Sigmoid colon (tissue), 6 donors: ENCODE measurements at regions not wholly inside any gene's neighbourhood (a gene's known extent, or its start where the extent isn't known, plus 50 kb on each side); places are given as distances from the start of the nearest gene placed in this dataset.

Source experiments
- DNase-seq: peaks from one replicate; pipeline ENCODE4 v3.0.0-alpha.2; 2019
- H3K27ac ChIP-seq, 4 donors: fragments of 200-600 bp; sonication (generic); one replicate each; pipeline ENCODE4 v1.5.1; 2016 to 2019; ENCODE audit warnings: mild to moderate bottlenecking in 1 of 4
- H3K27me3 ChIP-seq, 3 donors: fragments of 200-600 bp; sonication (generic); one replicate each; pipeline ENCODE4 v1.5.1; 2019; ENCODE audit warnings: mild to moderate bottlenecking in 1 of 3
- H3K36me3 ChIP-seq, 4 donors: fragments of 200-600 bp; sonication (generic); one replicate each; pipeline ENCODE4 v1.5.1; 2016 to 2019
- H3K4me1 ChIP-seq, 4 donors: fragments of 200-600 bp; sonication (generic); one replicate each; pipeline ENCODE4 v1.5.1; 2017 to 2019
- H3K4me3 ChIP-seq, 4 donors: fragments of 200-600 bp; sonication (generic); one replicate each; pipeline ENCODE4 v1.5.1; 2017 to 2019; ENCODE audit warnings: mild to moderate bottlenecking in 2 of 4, moderate library complexity in 1 of 4
- H3K9me3 ChIP-seq, 4 donors: fragments of 200-600 bp in 3 of 4; sonication (generic) in 3 of 4; one replicate each; pipeline versions ENCODE4 v1.5.1 to v1.6.1; 2013 to 2019
- EP300 ChIP-seq, 4 donors: sonication (generic); formaldehyde crosslinking; IDR thresholded peaks; one replicate each; pipeline ENCODE4 v1.6.1; 2017; ENCODE audit warnings: antibody characterized with exemption in 4 of 4
- POLR2A ChIP-seq, 2 donors: fragments of 450-650 bp; IDR thresholded peaks; one replicate each; pipeline ENCODE4 v1.6.1; 2016; ENCODE audit warnings: antibody characterized with exemption in 2 of 2, mild to moderate bottlenecking in 2 of 2, moderate library complexity in 2 of 2
- POLR2AphosphoS5 ChIP-seq, 4 donors: sonication (generic); formaldehyde crosslinking; IDR thresholded peaks; one replicate each; pipeline ENCODE4 v1.6.1; 2017; ENCODE audit warnings: antibody characterized with exemption in 4 of 4
- WGBS, 2 donors: extraction: QIAGEN DNeasy Blood & Tissue Kit; methylation state at CpG; one replicate each; pipeline ENCODE4 v1.1.7; 2013; 5-methylcytosine and 5-hydroxymethylcytosine counted together
- intact Hi-C: fragments of 100-400 bp; cut with DNase I; formaldehyde crosslinking; loops from one replicate; pipeline ENCODE4 v1.15.1; 2023
- TF ChIP-seq, protein P1 (sequence below), 4 experiments: fragments of 450-650 bp in 3 of 4; fragments of 200-600 bp in 1 of 4; IDR thresholded peaks; one replicate each; pipeline ENCODE4 v1.5.1; 2016 to 2019; ENCODE audit warnings: antibody characterized with exemption in 4 of 4, mild to moderate bottlenecking in 3 of 4, moderate library complexity in 2 of 4
- donor health status: healthy with polysubstance abuse.
- donor health status: healthy.

DNA sequence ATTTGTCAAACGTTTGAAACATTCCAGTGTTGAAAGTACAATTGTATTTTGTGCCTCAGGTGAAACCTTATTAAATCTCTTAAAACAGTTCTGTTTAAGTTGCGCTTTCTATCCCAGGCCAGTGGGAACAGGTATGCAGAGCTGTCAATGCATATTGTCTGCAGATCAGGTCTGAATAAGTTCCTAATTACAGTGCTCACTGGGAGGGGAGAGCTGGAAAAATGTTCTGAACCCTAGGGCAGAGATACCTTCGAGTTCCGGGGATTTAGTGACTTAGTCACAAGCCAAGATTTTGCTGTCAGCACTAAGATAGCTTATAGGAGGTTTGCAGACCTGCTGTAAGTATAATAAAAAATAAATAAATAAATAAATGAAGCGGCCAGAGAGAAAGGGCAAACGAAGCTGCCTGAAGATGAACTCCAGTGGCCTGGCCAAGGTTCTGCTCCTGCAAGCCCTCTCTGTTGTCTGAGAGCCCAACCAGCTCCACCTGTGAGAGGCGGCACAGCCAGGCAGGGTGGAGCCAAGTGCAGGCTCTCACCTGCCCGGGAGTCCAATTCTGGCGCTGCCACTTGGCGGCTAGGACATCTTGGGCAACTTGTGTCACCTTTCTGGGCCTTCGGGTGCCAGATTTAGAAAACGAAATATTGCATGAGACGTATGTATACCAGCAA is 97.9 kb upstream of the SLC7A1 start:
- Histone ChIP-seq H3K4me1 (peaks cover 0 to 4% (median 0%) of the 10 kb centered on the region in 4 donors), H3K4me3 (no peak overlapping the region), H3K36me3 (no peaks in the 10 kb centered on the region), H3K27me3 (no peaks in the 10 kb centered on the region), H3K27ac (no peak overlapping the region), H3K9me3 (no peaks in the 10 kb centered on the region)
- DNase-seq = no peak
- intact Hi-C loops = no loop called here
- TF ChIP-seq POLR2A (IDR thresholded peaks at IDR 0.05) (no peak), EP300 (IDR thresholded peaks at IDR 0.05) (no peak), POLR2AphosphoS5 (IDR thresholded peaks at IDR 0.05) (no peak)
- TF ChIP-seq, protein P1, sequence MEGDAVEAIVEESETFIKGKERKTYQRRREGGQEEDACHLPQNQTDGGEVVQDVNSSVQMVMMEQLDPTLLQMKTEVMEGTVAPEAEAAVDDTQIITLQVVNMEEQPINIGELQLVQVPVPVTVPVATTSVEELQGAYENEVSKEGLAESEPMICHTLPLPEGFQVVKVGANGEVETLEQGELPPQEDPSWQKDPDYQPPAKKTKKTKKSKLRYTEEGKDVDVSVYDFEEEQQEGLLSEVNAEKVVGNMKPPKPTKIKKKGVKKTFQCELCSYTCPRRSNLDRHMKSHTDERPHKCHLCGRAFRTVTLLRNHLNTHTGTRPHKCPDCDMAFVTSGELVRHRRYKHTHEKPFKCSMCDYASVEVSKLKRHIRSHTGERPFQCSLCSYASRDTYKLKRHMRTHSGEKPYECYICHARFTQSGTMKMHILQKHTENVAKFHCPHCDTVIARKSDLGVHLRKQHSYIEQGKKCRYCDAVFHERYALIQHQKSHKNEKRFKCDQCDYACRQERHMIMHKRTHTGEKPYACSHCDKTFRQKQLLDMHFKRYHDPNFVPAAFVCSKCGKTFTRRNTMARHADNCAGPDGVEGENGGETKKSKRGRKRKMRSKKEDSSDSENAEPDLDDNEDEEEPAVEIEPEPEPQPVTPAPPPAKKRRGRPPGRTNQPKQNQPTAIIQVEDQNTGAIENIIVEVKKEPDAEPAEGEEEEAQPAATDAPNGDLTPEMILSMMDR (IDR thresholded peaks at IDR 0.05) = no peak
- WGBS, 2 donors = 58 to 81% methylated on average over 13 of the region's 13 CpGs

DNA sequence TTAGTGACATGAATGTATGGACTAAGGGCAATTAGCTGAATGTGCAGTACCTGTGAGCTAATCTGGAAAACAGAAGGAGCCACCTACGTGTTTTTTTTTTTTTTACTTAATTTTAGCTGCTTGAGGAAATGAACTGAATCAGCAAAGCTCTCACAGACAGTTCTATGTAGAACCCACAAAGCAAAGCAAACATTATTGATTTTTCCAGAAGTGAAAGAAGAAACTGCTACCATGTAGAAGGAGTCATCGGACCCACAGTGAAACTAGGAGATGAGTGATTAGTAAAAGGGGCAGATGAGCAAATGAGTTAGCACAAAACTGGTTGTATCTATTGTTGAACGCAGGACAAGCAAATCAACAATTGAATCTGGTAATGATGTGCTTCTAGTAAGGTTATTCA is 94.1 kb upstream of the SLC7A1 start:
- WGBS, 2 donors = 71 to 75% methylated on average over 3 of the region's 3 CpGs
- H3K4me1 ChIP-seq = peaks cover 0 to 11% (median 4%) of the 10 kb centered on the region in 4 donors
- no peak for DNase-seq
- no peak overlapping the region for H3K27ac ChIP-seq
- TF ChIP-seq, protein P1 (IDR thresholded peaks at IDR 0.05) = no peak
- no peak for TF ChIP-seq POLR2A (IDR thresholded peaks at IDR 0.05)
- no peak for TF ChIP-seq POLR2AphosphoS5 (IDR thresholded peaks at IDR 0.05)
- TF ChIP-seq EP300 (IDR thresholded peaks at IDR 0.05) = no peak
- no peaks in the 10 kb centered on the region for H3K36me3 ChIP-seq
- H3K4me3 ChIP-seq = no peak overlapping the region
- H3K27me3 ChIP-seq = no peaks in the 10 kb centered on the region
- H3K9me3 ChIP-seq = no peaks in the 10 kb centered on the region
- intact Hi-C loops = no loop called here

DNA sequence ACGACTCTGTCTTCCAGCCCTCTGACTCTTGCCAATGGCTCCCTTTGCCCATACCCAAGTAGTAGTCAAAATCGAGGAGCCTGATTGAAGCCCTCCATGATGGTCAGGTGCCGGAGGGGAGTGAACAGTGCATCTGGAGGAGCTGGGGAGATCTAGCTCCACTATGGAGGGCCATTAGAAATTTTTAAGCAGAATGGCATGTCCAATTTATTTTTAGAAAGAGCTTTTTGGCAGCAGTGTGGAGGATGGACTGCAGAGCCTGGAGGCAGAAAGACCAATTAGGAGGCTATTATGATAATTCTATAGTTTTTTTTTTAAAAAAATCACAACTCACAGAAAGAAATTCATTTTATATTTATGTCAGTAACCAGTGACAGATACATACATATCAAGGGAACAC is 92.7 kb upstream of the SLC7A1 start:
- no peaks in the 10 kb centered on the region for H3K27me3 ChIP-seq
- 89% methylated on average over 3 of the region's 3 CpGs for WGBS, 2 donors
- H3K9me3 ChIP-seq = no peaks in the 10 kb centered on the region
- DNase-seq = no peak
- no peak for TF ChIP-seq EP300 (IDR thresholded peaks at IDR 0.05)
- TF ChIP-seq, protein P1 (IDR thresholded peaks at IDR 0.05) = no peak
- TF ChIP-seq POLR2AphosphoS5 (IDR thresholded peaks at IDR 0.05) = no peak
- H3K27ac ChIP-seq = no peak overlapping the region
- no peak overlapping the region for H3K4me3 ChIP-seq
- no peaks in the 10 kb centered on the region for H3K36me3 ChIP-seq
- peaks cover 0 to 11% (median 4%) of the 10 kb centered on the region in 4 donors for H3K4me1 ChIP-seq
- intact Hi-C loops = no loop called here

DNA sequence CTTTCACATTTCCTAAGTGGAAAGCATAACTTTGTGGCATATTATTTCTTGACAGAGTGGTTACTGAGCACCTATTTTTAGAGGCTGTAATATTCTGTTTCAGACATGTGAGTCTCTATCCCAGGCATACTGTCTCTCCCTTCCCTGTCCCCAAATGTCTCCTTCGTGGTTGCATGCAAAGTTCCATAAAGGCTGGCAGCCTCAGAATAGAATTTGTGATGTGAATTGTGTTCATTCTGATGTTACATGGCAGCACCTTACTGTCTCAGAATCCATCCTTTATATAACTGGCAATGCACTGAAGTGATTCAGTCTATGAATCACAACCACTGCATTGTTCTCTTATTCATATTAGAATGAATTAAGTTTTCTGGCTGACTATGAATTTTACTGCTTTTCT is 89.0 kb upstream of the SLC7A1 start:
- Histone ChIP-seq H3K9me3 (no peaks in the 10 kb centered on the region), H3K27ac (no peak overlapping the region), H3K4me3 (no peak overlapping the region), H3K36me3 (no peaks in the 10 kb centered on the region), H3K27me3 (no peaks in the 10 kb centered on the region), H3K4me1 (peaks cover 0 to 11% (median 4%) of the 10 kb centered on the region in 4 donors)
- intact Hi-C loops = no loop called here
- 78 to 90% methylated on average over 1 of the region's 1 CpG for WGBS, 2 donors
- no peak for DNase-seq
- TF ChIP-seq EP300 (IDR thresholded peaks at IDR 0.05) = no peak
- TF ChIP-seq POLR2A (IDR thresholded peaks at IDR 0.05) = no peak
- TF ChIP-seq, protein P1 (IDR thresholded peaks at IDR 0.05) = no peak
- TF ChIP-seq POLR2AphosphoS5 (IDR thresholded peaks at IDR 0.05) = no peak

DNA sequence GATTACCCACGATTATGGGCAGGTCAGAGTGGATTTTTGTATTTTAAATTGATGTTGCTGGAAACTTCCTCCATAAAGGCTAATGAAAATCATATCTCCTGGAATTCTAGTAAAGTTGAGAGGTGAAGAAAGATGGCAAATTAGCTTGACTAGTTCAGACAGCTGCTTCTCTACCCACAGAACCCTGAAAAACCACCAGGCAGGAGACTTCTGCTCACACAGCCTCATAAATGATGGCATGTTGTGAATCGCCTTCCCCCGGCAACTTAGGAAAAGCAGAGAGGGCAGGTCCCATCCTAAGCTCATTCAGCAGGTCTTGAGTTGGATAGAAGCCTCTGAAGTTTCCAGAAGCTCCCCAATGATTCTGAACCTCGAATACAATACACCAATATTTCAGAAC is 87.6 kb upstream of the SLC7A1 start:
- TF ChIP-seq POLR2AphosphoS5 (IDR thresholded peaks at IDR 0.05) (no peak), POLR2A (IDR thresholded peaks at IDR 0.05) (no peak), EP300 (IDR thresholded peaks at IDR 0.05) (no peak)
- TF ChIP-seq, protein P1 (IDR thresholded peaks at IDR 0.05) = no peak
- WGBS, 2 donors = 69 to 84% methylated on average over 4 of the region's 4 CpGs
- Histone ChIP-seq H3K9me3 (no peaks in the 10 kb centered on the region), H3K27ac (no peak overlapping the region), H3K27me3 (no peaks in the 10 kb centered on the region), H3K4me3 (no peak overlapping the region), H3K4me1 (peaks cover 0 to 3% (median 2%) of the 10 kb centered on the region in 4 donors), H3K36me3 (no peaks in the 10 kb centered on the region)
- DNase-seq = no peak
- intact Hi-C loops = no loop called here
